GM10248 (cell line): ENCODE measurements at regions not wholly inside any gene's neighbourhood (a gene's known extent, or its start where the extent isn't known, plus 50 kb on each side); places are given as distances from the start of the nearest gene placed in this dataset.

Source experiments
- CTCF ChIA-PET: fragments of 300-600 bp; sonication (Branson Sonifier 250); formaldehyde crosslinking; extraction: SDS; loops from one replicate; lab custom pipeline; 2021; ENCODE audit warnings: antibody characterized with exemption; lab: Yijun Ruan, JAX
- POLR2A ChIA-PET: fragments of 350-650 bp; sonication (Branson Sonifier 250); formaldehyde crosslinking; extraction: SDS; loops from one replicate; lab custom pipeline; 2020; ENCODE audit warnings: antibody characterized with exemption; lab: Yijun Ruan, JAX
- DNase-seq: peaks from one replicate; pipeline ENCODE4 v3.0.0; 2012; ENCODE audit errors: extremely low spot score
- TF ChIP-seq, protein P1 (sequence below): IDR thresholded peaks from 2 replicates; pipeline ENCODE4 v1.5.1; 2012; ENCODE audit warnings: mild to moderate bottlenecking, low read depth; ENCODE audit errors: extremely low read depth, missing control alignments, control extremely low read depth

DNA sequence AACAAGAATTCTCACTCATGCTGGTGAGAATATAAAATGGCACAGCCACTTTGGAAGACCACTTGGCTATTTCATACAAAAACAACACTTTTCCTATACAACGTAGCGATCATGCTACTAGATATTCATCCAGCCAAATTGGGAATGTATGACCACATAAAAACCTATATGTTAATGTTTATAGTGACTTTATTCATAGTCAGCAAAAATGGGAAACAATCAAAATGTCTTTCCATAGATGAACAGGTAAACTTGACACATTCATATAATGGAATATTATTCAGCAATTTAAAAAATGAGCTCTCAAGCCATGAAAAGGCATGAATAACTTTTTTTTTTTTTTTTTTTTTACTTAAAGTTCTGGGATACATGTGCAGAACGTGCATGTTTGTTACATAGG lies 445.2 kb downstream of the ZBBX start:
- TF ChIP-seq, protein P1, sequence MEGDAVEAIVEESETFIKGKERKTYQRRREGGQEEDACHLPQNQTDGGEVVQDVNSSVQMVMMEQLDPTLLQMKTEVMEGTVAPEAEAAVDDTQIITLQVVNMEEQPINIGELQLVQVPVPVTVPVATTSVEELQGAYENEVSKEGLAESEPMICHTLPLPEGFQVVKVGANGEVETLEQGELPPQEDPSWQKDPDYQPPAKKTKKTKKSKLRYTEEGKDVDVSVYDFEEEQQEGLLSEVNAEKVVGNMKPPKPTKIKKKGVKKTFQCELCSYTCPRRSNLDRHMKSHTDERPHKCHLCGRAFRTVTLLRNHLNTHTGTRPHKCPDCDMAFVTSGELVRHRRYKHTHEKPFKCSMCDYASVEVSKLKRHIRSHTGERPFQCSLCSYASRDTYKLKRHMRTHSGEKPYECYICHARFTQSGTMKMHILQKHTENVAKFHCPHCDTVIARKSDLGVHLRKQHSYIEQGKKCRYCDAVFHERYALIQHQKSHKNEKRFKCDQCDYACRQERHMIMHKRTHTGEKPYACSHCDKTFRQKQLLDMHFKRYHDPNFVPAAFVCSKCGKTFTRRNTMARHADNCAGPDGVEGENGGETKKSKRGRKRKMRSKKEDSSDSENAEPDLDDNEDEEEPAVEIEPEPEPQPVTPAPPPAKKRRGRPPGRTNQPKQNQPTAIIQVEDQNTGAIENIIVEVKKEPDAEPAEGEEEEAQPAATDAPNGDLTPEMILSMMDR: no peak
- POLR2A ChIA-PET: no interaction called here
- CTCF ChIA-PET: interaction anchor here (0.6 kb wide), 1 partner anchor 42 kb away, joined by 3 read pairs; no protein-coding TSS in a partner anchor
- no peak for DNase-seq

DNA sequence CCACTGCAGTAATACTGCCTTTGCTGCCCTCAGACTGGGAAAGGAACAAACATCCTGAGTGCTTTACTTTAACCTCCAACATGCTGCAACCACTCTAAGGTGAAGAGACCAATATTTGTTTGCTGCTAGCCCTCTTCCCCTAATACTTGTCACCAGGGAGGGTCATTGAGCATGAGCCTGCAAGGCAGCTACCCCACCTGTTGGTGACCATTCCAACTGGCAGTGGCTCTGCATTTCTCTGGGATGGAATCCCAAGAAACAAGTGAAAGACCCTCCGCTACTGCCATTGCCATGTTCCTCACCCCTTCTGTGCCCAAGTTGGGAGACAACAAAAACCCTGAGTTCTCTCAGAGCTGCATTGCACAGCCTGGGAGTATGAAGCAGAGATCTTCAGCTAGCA lies 462.7 kb downstream of the ZBBX start:
- TF ChIP-seq, protein P1: no peak
- CTCF ChIA-PET: no interaction called here
- POLR2A ChIA-PET: no interaction called here
- DNase-seq: no peak

DNA sequence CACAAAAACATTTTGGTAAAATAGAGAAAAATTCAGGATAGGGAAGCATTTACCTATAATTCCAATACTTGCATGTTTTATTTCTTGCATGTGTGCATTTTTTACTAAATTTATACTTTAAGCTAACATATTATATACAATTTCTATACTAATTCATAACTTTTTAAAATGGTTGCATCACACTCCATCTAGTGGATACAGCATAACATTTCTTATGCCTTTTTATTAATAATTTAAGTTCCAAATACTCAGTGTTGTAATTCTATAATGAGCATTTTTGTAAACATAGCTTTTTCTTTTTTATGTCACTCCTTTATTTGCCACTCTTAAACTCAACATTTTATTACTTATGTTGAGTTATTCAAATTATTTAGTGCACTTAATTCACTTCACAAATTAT lies 477.7 kb downstream of the ZBBX start:
- no peak for DNase-seq
- POLR2A ChIA-PET: no interaction called here
- TF ChIP-seq, protein P1: no peak
- CTCF ChIA-PET: interaction anchor here (1.0 to 1.1 kb wide), 2 partner anchors 19 to 37 kb away, joined by 3 to 4 read pairs; no protein-coding TSS in a partner anchor

DNA sequence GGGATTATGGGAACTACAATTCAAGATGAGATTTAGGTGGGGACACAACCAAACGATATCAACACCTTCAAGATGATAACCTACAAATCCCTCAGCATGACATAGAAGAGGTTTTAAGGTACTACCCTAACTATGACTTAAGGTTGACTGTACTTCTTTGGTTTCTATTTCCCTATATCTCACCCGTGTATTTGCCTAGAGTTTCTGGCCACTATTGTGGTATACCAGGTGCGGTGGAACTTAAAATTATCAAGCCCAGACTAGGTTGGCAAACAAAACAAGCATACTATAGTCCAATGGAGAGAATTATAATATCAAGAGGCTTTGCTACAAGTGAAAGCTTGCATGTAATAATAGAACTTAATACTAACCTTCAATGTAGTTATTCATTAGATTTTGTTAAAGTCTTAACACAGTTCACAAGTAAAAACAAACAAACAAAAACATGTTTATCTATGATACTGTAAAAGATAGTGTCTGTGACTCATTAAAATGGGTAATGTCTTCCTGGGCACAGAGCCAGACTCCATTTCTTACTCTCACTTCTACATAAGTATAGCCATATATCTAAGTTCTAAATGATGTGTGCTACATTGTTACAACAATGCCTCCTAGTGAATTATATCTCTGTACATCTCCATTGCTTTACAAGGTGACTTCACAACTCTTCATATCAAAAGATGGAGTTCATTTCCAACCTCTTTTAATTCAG lies 479.1 kb downstream of the ZBBX start:
- no peak for DNase-seq
- ChIA-PET POLR2A (no interaction called here), CTCF (no interaction called here)
- TF ChIP-seq, protein P1: no peak

DNA sequence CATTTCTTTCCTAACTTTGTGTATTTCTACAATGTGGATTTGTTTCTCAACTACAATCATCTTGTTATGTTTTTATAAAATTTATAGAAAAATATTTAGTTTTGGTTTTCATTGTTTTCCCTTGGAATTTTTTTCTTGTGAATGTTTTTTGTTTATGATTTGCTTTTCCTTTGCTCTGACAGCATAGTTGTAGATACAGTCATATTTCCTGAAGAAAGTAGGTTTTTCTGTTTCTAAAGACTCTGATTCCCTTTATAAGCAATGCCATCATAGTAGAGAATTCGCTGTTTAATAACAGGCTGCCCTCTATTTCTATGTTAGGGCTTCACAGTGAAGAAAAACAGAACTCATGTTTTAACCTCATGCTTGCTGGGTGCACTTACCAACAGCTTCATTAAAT lies 482.3 kb downstream of the ZBBX start:
- DNase-seq: no peak
- CTCF ChIA-PET: no interaction called here
- TF ChIP-seq, protein P1: no peak
- POLR2A ChIA-PET: no interaction called here

DNA sequence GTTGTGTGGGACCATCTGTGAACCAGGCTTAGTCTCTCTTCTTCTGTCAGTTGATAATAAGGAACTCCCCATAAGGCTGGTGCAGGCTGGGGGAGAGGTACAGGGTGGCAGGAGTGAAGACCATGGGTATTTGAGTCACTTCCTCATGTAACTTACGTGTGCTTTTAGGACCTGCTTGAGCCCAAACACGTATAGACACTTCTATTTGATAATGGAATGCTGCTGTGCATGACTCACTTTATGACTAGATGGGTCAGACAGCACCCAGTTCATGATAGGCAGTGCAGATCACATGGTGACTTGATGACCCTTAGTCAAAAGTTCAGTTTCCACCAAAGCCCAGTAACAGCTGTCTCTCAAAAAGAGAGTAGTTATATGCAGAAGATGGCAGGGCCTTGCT lies 490.9 kb downstream of the ZBBX start:
- ChIA-PET CTCF (no interaction called here), POLR2A (no interaction called here)
- TF ChIP-seq, protein P1: no peak
- DNase-seq: no peak
